Transverse colon (tissue), 4 donors: ENCODE measurements at regions not wholly inside any gene's neighbourhood (a gene's known extent, or its start where the extent isn't known, plus 50 kb on each side); places are given as distances from the start of the nearest gene placed in this dataset.

ENCODE experiments used
- DNase-seq: peaks from one replicate; pipeline ENCODE4 v3.0.0-alpha.2; 2019
- H3K27ac ChIP-seq, 4 donors: fragments of 200-600 bp; sonication (generic); 2 replicates each; pipeline ENCODE4 v1.5.1; 2016 to 2018; ENCODE audit warnings: inconsistent platforms in 4 of 4
- H3K27me3 ChIP-seq: fragments of 200-600 bp; sonication (generic); 2 replicates; pipeline ENCODE4 v1.5.1; 2017; ENCODE audit warnings: inconsistent platforms
- H3K36me3 ChIP-seq, 4 donors: fragments of 200-600 bp; sonication (generic); 2 replicates each; pipeline ENCODE4 v1.5.1; 2017 to 2019; ENCODE audit warnings: inconsistent platforms in 4 of 4
- H3K4me1 ChIP-seq, 4 donors: fragments of 200-600 bp; sonication (generic); 2 replicates each; pipeline ENCODE4 v1.5.1; 2017 to 2020; ENCODE audit warnings: inconsistent platforms in 4 of 4
- H3K4me3 ChIP-seq, 4 donors: fragments of 200-600 bp; sonication (generic); 1 replicate in 1 of 4; 2 replicates in 3 of 4; pipeline versions ENCODE4 v1.5.1 to v1.6.1; 2017 to 2019; ENCODE audit warnings: inconsistent platforms in 4 of 4
- H3K9me3 ChIP-seq, 2 donors: fragments of 200-600 bp; sonication (generic); 2 replicates each; pipeline ENCODE4 v1.5.1; 2017 to 2019; ENCODE audit warnings: inconsistent platforms in 2 of 2
- EP300 ChIP-seq: sonication (generic); formaldehyde crosslinking; IDR thresholded peaks from one replicate; pipeline ENCODE4 v1.6.1; 2017; ENCODE audit warnings: antibody characterized with exemption, low read depth
- POLR2A ChIP-seq: fragments of 450-650 bp; IDR thresholded peaks from one replicate; pipeline ENCODE4 v1.6.1; 2016; ENCODE audit warnings: antibody characterized with exemption, mild to moderate bottlenecking, moderate library complexity
- POLR2AphosphoS5 ChIP-seq, 3 donors: sonication (generic); formaldehyde crosslinking; IDR thresholded peaks; one replicate each; pipeline ENCODE4 v1.6.1; 2016; ENCODE audit warnings: antibody characterized with exemption in 3 of 3
- WGBS, 2 donors: methylation state at CpG; one replicate each; pipeline ENCODE4 v1.1.5; 2018; ENCODE audit warnings: low coverage in 1 of 2; 5-methylcytosine and 5-hydroxymethylcytosine counted together
- in situ Hi-C, 4 donors: fragments of 200-750 bp; cut with MboI; loops; one replicate each; pipeline versions ENCODE4 v1.15.0 to v1.15.1; 2017; ENCODE audit warnings: low sequenced_read_pairs in 3 of 4, low pct_ligation_motif_present in 1 of 4, low pct_unique_long_range_greater_than_20kb in 1 of 4
- intact Hi-C: fragments of 100-400 bp; cut with DNase I; formaldehyde crosslinking; loops from one replicate; pipeline ENCODE4 v1.15.1; 2023; ENCODE audit warnings: low total_unique reads
- TF ChIP-seq, protein P1 (sequence below), 5 experiments: fragments of 200-600 bp in 3 of 5; fragments of 450-650 bp in 2 of 5; sonication (generic) in 3 of 5; IDR thresholded peaks; 1 replicate in 2 of 5; 2 replicates in 3 of 5; pipeline ENCODE4 v1.5.1; 2016 to 2017; ENCODE audit warnings: antibody characterized with exemption in 5 of 5, inconsistent platforms in 3 of 5, mild to moderate bottlenecking in 2 of 5, moderate library complexity in 1 of 5

DNA sequence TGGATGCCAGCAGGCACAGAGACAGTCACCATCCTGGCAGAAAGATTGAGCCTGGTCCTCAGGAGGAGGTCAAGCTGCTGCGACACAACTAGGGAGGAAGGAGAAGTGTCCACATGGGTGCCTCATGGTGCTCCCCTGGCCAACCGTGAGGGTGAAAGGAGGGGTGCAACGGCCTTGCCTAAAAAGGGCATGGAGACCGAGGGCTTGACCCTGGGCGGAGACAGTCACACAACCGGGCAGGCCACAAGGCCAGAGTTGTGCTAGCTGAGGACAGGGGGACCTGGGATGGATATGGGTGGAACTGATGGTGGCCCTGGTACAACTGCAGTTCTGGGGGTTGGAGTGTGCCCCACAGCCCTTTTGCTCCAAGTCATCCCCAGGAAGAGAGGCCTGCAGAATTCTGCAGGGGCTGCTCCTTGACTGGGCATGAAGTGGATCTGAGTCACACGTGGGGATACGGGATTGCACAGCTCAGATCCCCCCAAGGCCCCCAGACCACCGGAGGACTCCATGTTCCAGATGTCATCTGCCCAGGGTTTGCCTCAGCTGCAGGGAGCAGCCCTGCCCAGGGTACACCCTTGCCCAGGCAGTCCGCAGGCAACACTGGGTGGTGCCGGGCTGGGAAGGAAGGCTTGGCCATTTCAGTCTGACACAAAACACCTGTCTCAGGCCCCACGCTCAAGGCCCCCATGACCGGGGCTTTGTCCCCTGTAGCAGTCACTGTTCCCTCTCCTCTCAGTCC is 602.3 kb upstream of the MGMT start:
- Histone ChIP-seq H3K4me3 (no peak overlapping the region), H3K9me3 (no peaks in the 10 kb centered on the region), H3K36me3 (no peaks in the 10 kb centered on the region), H3K27ac (no peak overlapping the region), H3K27me3 (no peaks in the 10 kb centered on the region), H3K4me1 (no peaks in the 10 kb centered on the region)
- TF ChIP-seq POLR2AphosphoS5 (IDR thresholded peaks at IDR 0.05) (no peak), POLR2A (no peak), EP300 (no peak)
- TF ChIP-seq, protein P1, sequence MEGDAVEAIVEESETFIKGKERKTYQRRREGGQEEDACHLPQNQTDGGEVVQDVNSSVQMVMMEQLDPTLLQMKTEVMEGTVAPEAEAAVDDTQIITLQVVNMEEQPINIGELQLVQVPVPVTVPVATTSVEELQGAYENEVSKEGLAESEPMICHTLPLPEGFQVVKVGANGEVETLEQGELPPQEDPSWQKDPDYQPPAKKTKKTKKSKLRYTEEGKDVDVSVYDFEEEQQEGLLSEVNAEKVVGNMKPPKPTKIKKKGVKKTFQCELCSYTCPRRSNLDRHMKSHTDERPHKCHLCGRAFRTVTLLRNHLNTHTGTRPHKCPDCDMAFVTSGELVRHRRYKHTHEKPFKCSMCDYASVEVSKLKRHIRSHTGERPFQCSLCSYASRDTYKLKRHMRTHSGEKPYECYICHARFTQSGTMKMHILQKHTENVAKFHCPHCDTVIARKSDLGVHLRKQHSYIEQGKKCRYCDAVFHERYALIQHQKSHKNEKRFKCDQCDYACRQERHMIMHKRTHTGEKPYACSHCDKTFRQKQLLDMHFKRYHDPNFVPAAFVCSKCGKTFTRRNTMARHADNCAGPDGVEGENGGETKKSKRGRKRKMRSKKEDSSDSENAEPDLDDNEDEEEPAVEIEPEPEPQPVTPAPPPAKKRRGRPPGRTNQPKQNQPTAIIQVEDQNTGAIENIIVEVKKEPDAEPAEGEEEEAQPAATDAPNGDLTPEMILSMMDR (IDR thresholded peaks at IDR 0.05) = no peak
- 92 to 100% methylated on average over 1 to 13 of the region's 13 CpGs for WGBS, 2 donors
- in situ Hi-C loops (no loop called here), intact Hi-C loops (no loop called here)
- no peak for DNase-seq

- Histone ChIP-seq H3K27ac (no peak overlapping the region), H3K4me3 (no peak overlapping the region), H3K27me3 (no peaks in the 10 kb centered on the region), H3K36me3 (no peaks in the 10 kb centered on the region), H3K9me3 (no peaks in the 10 kb centered on the region), H3K4me1 (no peaks in the 10 kb centered on the region)
- TF ChIP-seq, protein P1 (IDR thresholded peaks at IDR 0.05) = no peak
- TF ChIP-seq POLR2A = no peak
- no peak for TF ChIP-seq EP300
- no peak for DNase-seq
- 50 to 67% methylated on average over 2 to 14 of the region's 14 CpGs for WGBS, 2 donors
- in situ Hi-C loops = no loop called here
- intact Hi-C loops = no loop called here
Measured at GRCh38 chr10:128865436-128866195, 601.4 kb upstream of the MGMT start.

DNA sequence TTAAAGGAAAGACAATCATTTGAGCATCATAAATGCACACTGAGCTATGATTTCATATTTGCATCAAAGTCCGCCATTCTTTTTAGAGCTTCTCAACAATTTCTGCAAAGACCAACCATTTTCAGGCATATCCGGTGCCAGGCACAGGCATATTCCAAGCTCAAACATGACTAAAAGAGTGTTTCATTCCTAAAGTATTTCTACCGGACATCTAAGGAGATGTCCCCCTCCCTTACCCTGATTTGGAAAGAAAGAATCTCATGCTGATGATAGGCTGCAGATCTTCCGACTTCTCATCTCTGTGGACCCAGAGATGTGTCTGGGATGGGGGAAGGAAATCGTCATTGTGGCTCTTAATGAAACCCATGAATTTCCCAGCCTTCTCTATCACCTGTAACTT is 600.5 kb upstream of the MGMT start:
- TF ChIP-seq POLR2A (no peak), POLR2AphosphoS5 (IDR thresholded peaks at IDR 0.05) (no peak), EP300 (no peak)
- TF ChIP-seq, protein P1 (IDR thresholded peaks at IDR 0.05) = no peak
- WGBS, 2 donors = 73 to 93% methylated on average over 2 to 5 of the region's 5 CpGs
- Histone ChIP-seq H3K27ac (no peak overlapping the region), H3K4me3 (no peak overlapping the region), H3K36me3 (no peaks in the 10 kb centered on the region), H3K27me3 (no peaks in the 10 kb centered on the region), H3K9me3 (no peaks in the 10 kb centered on the region), H3K4me1 (no peaks in the 10 kb centered on the region)
- in situ Hi-C loops = no loop called here
- no peak for DNase-seq
- intact Hi-C loops = no loop called here

- intact Hi-C loops = no loop called here
- 87 to 90% methylated on average over 3 to 8 of the region's 8 CpGs for WGBS, 2 donors
Measured at GRCh38 chr10:128867210-128867609, 599.8 kb upstream of the MGMT start.

More at GRCh38 chr10:128867210-128867609, 599.8 kb upstream of the MGMT start:
- Histone ChIP-seq H3K36me3 (no peaks in the 10 kb centered on the region), H3K27ac (no peak overlapping the region), H3K4me1 (no peaks in the 10 kb centered on the region), H3K27me3 (no peaks in the 10 kb centered on the region), H3K4me3 (no peak overlapping the region), H3K9me3 (no peaks in the 10 kb centered on the region)
- DNase-seq = no peak
- no peak for TF ChIP-seq POLR2AphosphoS5 (IDR thresholded peaks at IDR 0.05)
- TF ChIP-seq POLR2A = no peak
- TF ChIP-seq, protein P1 (IDR thresholded peaks at IDR 0.05) = no peak
- no peak for TF ChIP-seq EP300
- in situ Hi-C loops = no loop called here
